GDM1 (cell line): ENCODE measurements at regions not wholly inside any gene's neighbourhood (a gene's known extent, or its start where the extent isn't known, plus 50 kb on each side); places are given as distances from the start of the nearest gene placed in this dataset.

Source experiments
- DNase-seq: peaks from one replicate; lab custom pipeline; 2025; lab: John Stamatoyannopoulos, UW

- no peak for DNase-seq
Measured at GRCh38 chr2:40803900-40804299, 352.0 kb upstream of the SLC8A1 start.

GRCh38 chr2:40809156-40809555, 357.3 kb upstream of the SLC8A1 start:
- DNase-seq: no peak

- no peak for DNase-seq
Measured at GRCh38 chr2:40814616-40815015, 362.7 kb upstream of the SLC8A1 start.

- DNase-seq: no peak
Measured at GRCh38 chr2:40820319-40820718, 368.4 kb upstream of the SLC8A1 start.

- DNase-seq: no peak
Measured at GRCh38 chr2:40823478-40823877, 371.6 kb upstream of the SLC8A1 start.

- DNase-seq: no peak
Measured at GRCh38 chr2:40824278-40824677, 372.4 kb upstream of the SLC8A1 start.

GRCh38 chr2:40827392-40827791, 375.5 kb upstream of the SLC8A1 start:
- no peak for DNase-seq

- no peak for DNase-seq
Measured at GRCh38 chr2:40831321-40831873, 379.5 kb upstream of the SLC8A1 start.

GRCh38 chr2:40841856-40842255, 390.0 kb upstream of the SLC8A1 start:
- DNase-seq: no peak

- DNase-seq: no peak
Measured at GRCh38 chr2:40844353-40845277, 392.7 kb upstream of the SLC8A1 start.

GRCh38 chr2:40851661-40852060, 399.8 kb upstream of the SLC8A1 start:
- DNase-seq: no peak

- no peak for DNase-seq
Measured at GRCh38 chr2:40859617-40860016, 407.7 kb upstream of the SLC8A1 start.

- no peak for DNase-seq
Measured at GRCh38 chr2:40867829-40868228, 415.9 kb upstream of the SLC8A1 start.

GRCh38 chr2:40872580-40872979, 420.7 kb upstream of the SLC8A1 start:
- DNase-seq: no peak

- no peak for DNase-seq
Measured at GRCh38 chr2:40874380-40874779, 422.5 kb upstream of the SLC8A1 start.

GRCh38 chr2:40877734-40878288, 425.9 kb upstream of the SLC8A1 start:
- DNase-seq: no peak

GRCh38 chr2:40879305-40879704, 427.4 kb upstream of the SLC8A1 start:
- no peak for DNase-seq

GRCh38 chr2:40886100-40886499, 434.2 kb upstream of the SLC8A1 start:
- DNase-seq: no peak

- no peak for DNase-seq
Measured at GRCh38 chr2:40886655-40887054, 434.8 kb upstream of the SLC8A1 start.

GRCh38 chr2:40896358-40896757, 444.5 kb upstream of the SLC8A1 start:
- DNase-seq: no peak

GRCh38 chr2:40914666-40915065, 462.8 kb upstream of the SLC8A1 start:
- DNase-seq: no peak

GRCh38 chr2:40915651-40916050, 463.8 kb upstream of the SLC8A1 start:
- no peak for DNase-seq

- no peak for DNase-seq
Measured at GRCh38 chr2:40935349-40935748, 483.5 kb upstream of the SLC8A1 start.
